SK-N-SH (cell line): ENCODE measurements at regions not wholly inside any gene's neighbourhood (a gene's known extent, or its start where the extent isn't known, plus 50 kb on each side); places are given as distances from the start of the nearest gene placed in this dataset.
"Not testable (repeated sequence)": the region's sequence is repeated elsewhere in the genome, so short reads cannot be mapped to it uniquely, and the experiment has no call there.

Experiments
- CTCF ChIA-PET: fragments of 300-600, 350-600 bp; formaldehyde crosslinking; extraction: SDS; loops from one replicate; lab custom pipeline; 2021; lab: Yijun Ruan, JAX
- POLR2A ChIA-PET: fragments of 350-600 bp; sonication (Branson Sonifier 250); formaldehyde crosslinking; extraction: SDS; loops from one replicate; lab custom pipeline; 2020; ENCODE audit warnings: antibody characterized with exemption, inconsistent platforms; lab: Yijun Ruan, JAX
- DNase-seq: peaks from one replicate; pipeline ENCODE4 v3.0.0; 2012
- H2AFZ ChIP-seq: fragments of 200-600 bp; sonication (generic); 2 replicates; pipeline ENCODE4 v1.8.1; 2016; ENCODE audit warnings: antibody characterized with exemption, mild to moderate bottlenecking, low read depth
- H3F3A ChIP-seq: fragments of 200-600 bp; sonication (generic); replicated peaks from 2 replicates; pipeline ENCODE3; 2016; ENCODE audit warnings: antibody characterized with exemption, mild to moderate bottlenecking; ENCODE audit not compliant: insufficient read depth
- H3K27ac ChIP-seq, 2 experiments: fragments of 200-500 bp in 1 of 2; fragments of 200-600 bp in 1 of 2; sonication (Bioruptor generic) in 1 of 2; sonication (generic), shearing (Covaris generic) in 1 of 2; 2 replicates each; pipeline versions ENCODE4 v1.5.1 to v1.6.1; 2014 to 2016; ENCODE audit warnings: low read depth in 2 of 2, inconsistent platforms in 1 of 2, low read length in 1 of 2, mild to moderate bottlenecking in 1 of 2, mixed read lengths in 1 of 2
- H3K27me3 ChIP-seq: fragments of 200-600 bp; sonication (generic), shearing (Covaris generic); 2 replicates; pipeline ENCODE4 v1.6.1; 2016; ENCODE audit warnings: mixed run types; ENCODE audit not compliant: insufficient read depth
- H3K36me3 ChIP-seq, 2 experiments: fragments of 200-500 bp in 1 of 2; fragments of 200-600 bp in 1 of 2; sonication (Bioruptor generic) in 1 of 2; sonication (generic) in 1 of 2; replicated peaks in 1 of 2; 2 replicates each; pipeline versions ENCODE3 to v1.5.1; 2014 to 2016; ENCODE audit warnings: low read length in 1 of 2, mild to moderate bottlenecking in 1 of 2; ENCODE audit not compliant: insufficient read depth in 2 of 2, control insufficient read depth in 1 of 2
- H3K4me1 ChIP-seq, 2 experiments: fragments of 200-500 bp in 1 of 2; fragments of 200-600 bp in 1 of 2; sonication (Bioruptor generic) in 1 of 2; sonication (generic), shearing (Covaris generic) in 1 of 2; 2 replicates each; pipeline versions ENCODE4 v1.5.1 to v1.6.1; 2014 to 2016; ENCODE audit warnings: low read depth in 1 of 2, low read length in 1 of 2, mixed run types in 1 of 2; ENCODE audit not compliant: insufficient read depth in 2 of 2, control insufficient read depth in 1 of 2
- H3K4me2 ChIP-seq: fragments of 200-600 bp; sonication (generic), shearing (Covaris generic); 2 replicates; pipeline ENCODE4 v1.6.1; 2017; ENCODE audit warnings: mixed run types
- H3K4me3 ChIP-seq, 2 experiments: fragments of 200-500 bp in 1 of 2; fragments of 200-600 bp in 1 of 2; sonication (Bioruptor generic) in 1 of 2; sonication (generic), shearing (Covaris generic) in 1 of 2; 2 replicates each; pipeline versions ENCODE4 v1.5.1 to v1.8.1; 2014 to 2016; ENCODE audit warnings: low read depth in 2 of 2, inconsistent platforms in 1 of 2, low read length in 1 of 2, mild to moderate bottlenecking in 1 of 2, mixed read lengths in 1 of 2, moderate library complexity in 1 of 2
- H3K79me2 ChIP-seq: fragments of 200-600 bp; sonication (generic); 2 replicates; pipeline ENCODE4 v1.8.1; 2017; ENCODE audit warnings: mild to moderate bottlenecking; ENCODE audit not compliant: insufficient read depth
- H3K9ac ChIP-seq: fragments of 200-600 bp; sonication (generic); 2 replicates; pipeline ENCODE4 v1.6.1; 2017; ENCODE audit warnings: mixed run types
- H3K9me2 ChIP-seq: fragments of 200-600 bp; sonication (generic); 2 replicates; pipeline ENCODE4 v1.6.1; 2017; ENCODE audit warnings: mixed run types
- H3K9me3 ChIP-seq: fragments of 200-600 bp; sonication (generic); 2 replicates; pipeline ENCODE4 v1.6.1; 2017; ENCODE audit warnings: mixed run types, mild to moderate bottlenecking, moderate library complexity
- H4K20me1 ChIP-seq: fragments of 200-600 bp; sonication (generic); 2 replicates; pipeline ENCODE4 v1.6.1; 2017; ENCODE audit warnings: mild to moderate bottlenecking, mixed run types; ENCODE audit not compliant: insufficient read depth
- CHD2 ChIP-seq: fragments of 150-350 bp; IDR thresholded peaks from 2 replicates; pipeline ENCODE4 v1.6.1; 2018; ENCODE audit warnings: low read length; ENCODE audit not compliant: partially characterized antibody
- ELF1 ChIP-seq: IDR thresholded peaks from 2 replicates; pipeline ENCODE4 v1.4.0; 2012
- EZH2phosphoT487 ChIP-seq: fragments of 200-600 bp; sonication (generic); IDR thresholded peaks from 2 replicates; pipeline ENCODE4 v1.6.1; 2017; ENCODE audit warnings: low read depth, mixed run types, mild to moderate bottlenecking, antibody characterized with exemption, moderate library complexity, borderline replicate concordance
- FOXJ3 ChIP-seq: sonication (generic); formaldehyde crosslinking; IDR thresholded peaks from 2 replicates; pipeline ENCODE4 v1.5.1; 2020; ENCODE audit warnings: mild to moderate bottlenecking, missing genetic modification reagents
- NFIC ChIP-seq: IDR thresholded peaks from 2 replicates; pipeline ENCODE4 v1.4.0; 2012; ENCODE audit warnings: borderline replicate concordance
- NRF1 ChIP-seq: IDR thresholded peaks from 2 replicates; pipeline ENCODE4 v1.6.1; 2012; ENCODE audit warnings: low read depth, mild to moderate bottlenecking, low read length
- PBX3 ChIP-seq: IDR thresholded peaks from 2 replicates; pipeline ENCODE4; 2012
- POLR2AphosphoS5 ChIP-seq: IDR thresholded peaks from 2 replicates; pipeline ENCODE4 v1.6.1; 2012; ENCODE audit warnings: low read depth, low read length
- RCOR1 ChIP-seq: fragments of 150-350 bp; IDR thresholded peaks from 2 replicates; pipeline ENCODE4 v1.6.1; 2017; ENCODE audit warnings: antibody characterized with exemption, low read length
- SIN3A ChIP-seq: IDR thresholded peaks from 2 replicates; pipeline ENCODE4 v1.6.1; 2012; ENCODE audit warnings: low read depth, mild to moderate bottlenecking, low read length, moderate library complexity, borderline replicate concordance
- SMC3 ChIP-seq: IDR thresholded peaks from 2 replicates; pipeline ENCODE4 v1.6.1; 2012; ENCODE audit warnings: low read depth, low read length, improper control_type of control experiment
- TAF1 ChIP-seq: IDR thresholded peaks from 2 replicates; pipeline ENCODE4 v1.6.1; 2012; ENCODE audit warnings: low read depth, mild to moderate bottlenecking, low read length, moderate library complexity, borderline replicate concordance
- USF1 ChIP-seq: IDR thresholded peaks from 2 replicates; pipeline ENCODE4 v1.4.0; 2012; ENCODE audit warnings: low read depth, borderline replicate concordance
- USF2 ChIP-seq: fragments of 150-350 bp; IDR thresholded peaks from 2 replicates; pipeline ENCODE4 v1.6.1; 2017; ENCODE audit warnings: antibody characterized with exemption, low read length, low read depth, borderline replicate concordance
- ZBTB33 ChIP-seq: IDR thresholded peaks from 2 replicates; pipeline ENCODE4 v1.4.0; 2012; ENCODE audit warnings: low read depth, borderline replicate concordance
- WGBS: methylation state at CpG from one replicate; pipeline ENCODE4 v1.1.6; 2017; ENCODE audit warnings: low lambda C conversion rate; 5-methylcytosine and 5-hydroxymethylcytosine counted together

GRCh38 chr5:118577621-118578020 lies 410.7 kb downstream of the DTWD2 start (continued):
- no peak for TF ChIP-seq USF2

GRCh38 chr5:118570276-118570675 lies 418.1 kb downstream of the DTWD2 start:
- CTCF ChIA-PET, H3K9me3 ChIP-seq, POLR2A ChIA-PET: not testable (repeated sequence)

GRCh38 chr5:118569596-118569995 lies 418.8 kb downstream of the DTWD2 start:
- H3K9me2 ChIP-seq, H3K9ac ChIP-seq, H3K4me3 ChIP-seq, H3K36me3 ChIP-seq, H3F3A ChIP-seq, H3K27me3 ChIP-seq, H3K9me3 ChIP-seq, H3K27ac ChIP-seq, H3K79me2 ChIP-seq, H2AFZ ChIP-seq, H3K4me1 ChIP-seq, POLR2A ChIA-PET, H3K4me2 ChIP-seq, H4K20me1 ChIP-seq, DNase-seq, CTCF ChIA-PET: not testable (repeated sequence)
- 68% methylated on average over 1 of the region's 1 CpG for WGBS

More at GRCh38 chr5:118570276-118570675, 418.1 kb downstream of the DTWD2 start:
- H3K9ac ChIP-seq, H4K20me1 ChIP-seq, H3K4me1 ChIP-seq, H3K79me2 ChIP-seq, H3K27me3 ChIP-seq, H3K4me3 ChIP-seq, H3F3A ChIP-seq, H2AFZ ChIP-seq, DNase-seq, H3K36me3 ChIP-seq, H3K9me2 ChIP-seq, H3K27ac ChIP-seq, H3K4me2 ChIP-seq: not testable (repeated sequence)
- 48% methylated on average over 2 of the region's 2 CpGs for WGBS

GRCh38 chr5:118565335-118565971 lies 422.9 kb downstream of the DTWD2 start:
- ChIA-PET POLR2A (no interaction called here), CTCF (no interaction called here)
- Histone ChIP-seq H4K20me1 (no peaks in the 10 kb centered on the region), H3K4me2 (no peak overlapping the region), H3K79me2 (no peaks in the 10 kb centered on the region), H3K9ac (no peak overlapping the region), H3F3A (no peaks in the 10 kb centered on the region), H3K36me3 (no peaks in the 10 kb centered on the region), H3K9me2 (no peaks in the 10 kb centered on the region), H3K9me3 (no peaks in the 10 kb centered on the region), H3K4me3 (no peak overlapping the region), H2AFZ (no peak overlapping the region), H3K27ac (no peak overlapping the region), H3K4me1 (no peaks in the 10 kb centered on the region), H3K27me3 (no peaks in the 10 kb centered on the region)
- 38% methylated on average over 12 of the region's 12 CpGs for WGBS
- DNase-seq: no peak
- no peak for TF ChIP-seq RCOR1
- no peak for TF ChIP-seq ELF1
- TF ChIP-seq ZBTB33: no peak
- TF ChIP-seq EZH2phosphoT487: no peak
- no peak for TF ChIP-seq PBX3
- no peak for TF ChIP-seq NFIC
- no peak for TF ChIP-seq SIN3A
- TF ChIP-seq CHD2: no peak
- TF ChIP-seq FOXJ3 (CRISPR knock-in tag): no peak
- TF ChIP-seq SMC3: no peak
- TF ChIP-seq POLR2AphosphoS5: no peak
- no peak for TF ChIP-seq NRF1
- no peak for TF ChIP-seq USF1
- TF ChIP-seq TAF1: no peak
